ENCODE measurements at regions not wholly inside any gene's neighbourhood (a gene's known extent, or its start where the extent isn't known, plus 50 kb on each side); places are given as distances from the start of the nearest gene placed in this dataset.

- Histone ChIP-seq H3K4me2 (ENCODE audit: low read length) (no peak overlapping the region), H3K79me2 (ENCODE audit: low read length) (no peaks in the 10 kb centered on the region), H2AFZ (ENCODE audit: low read length) (no peak overlapping the region), H3K9me2 (replicated peaks; ENCODE audit: low read length) (no peaks in the 10 kb centered on the region), H3K27me3 (ENCODE audit: low read length) (peaks cover 71% of the 10 kb centered on the region), H3K27ac (ENCODE audit: low read length) (no peak overlapping the region), H3F3A (ENCODE audit: low read length, unreplicated experiment) (no peaks in the 10 kb centered on the region), H3K36me3 (ENCODE audit: low read depth, low read length) (no peaks in the 10 kb centered on the region), H3K4me1 (ENCODE audit: insufficient read depth, low read length) (no peaks in the 10 kb centered on the region), H4K20me1 (ENCODE audit: low read length) (no peaks in the 10 kb centered on the region), H3K9me3 (ENCODE audit: low read length) (no peaks in the 10 kb centered on the region), H3K4me3 (ENCODE audit: low read length) (no peak overlapping the region), H3K9ac (ENCODE audit: low read length) (no peak overlapping the region)
- BruUV-seq (replicated peaks) = no TSS peak
- intact Hi-C loops (cut with micrococcal nuclease) = no loop called here
- POLR2A ChIA-PET (ENCODE audit: unreplicated experiment) = no interaction called here
- no peak for DNase-seq
- TF ChIP-seq EZH2 (IDR thresholded peaks at IDR 0.05; ENCODE audit: low read length, unreplicated experiment) (no peak), EZH2phosphoT487 (IDR thresholded peaks at IDR 0.05; ENCODE audit: borderline replicate concordance, low read length) (no peak), CTCF (conservative IDR thresholded peaks at IDR 0.05; ENCODE audit: low read depth, low read length) (no peak)
- no peak for ATAC-seq
- CTCF ChIA-PET = no interaction called here
Observed at GRCh38 chr9:19618816-19619215, 170.0 kb downstream of the SLC24A2 start.

- H3K36me3 ChIP-seq (ENCODE audit: low read depth, low read length) = no peaks in the 10 kb centered on the region
- no peaks in the 10 kb centered on the region for H3K9me3 ChIP-seq (ENCODE audit: low read length)
- H3K27ac ChIP-seq (ENCODE audit: low read length) = no peak overlapping the region
- H3K4me2 ChIP-seq (ENCODE audit: low read length) = no peak overlapping the region
- intact Hi-C loops (cut with micrococcal nuclease) = no loop called here
- no peaks in the 10 kb centered on the region for H3F3A ChIP-seq (ENCODE audit: low read length, unreplicated experiment)
- H3K9me2 ChIP-seq (replicated peaks; ENCODE audit: low read length) = no peaks in the 10 kb centered on the region
- TF ChIP-seq EZH2phosphoT487 (IDR thresholded peaks at IDR 0.05; ENCODE audit: borderline replicate concordance, low read length) (no peak), EZH2 (IDR thresholded peaks at IDR 0.05; ENCODE audit: low read length, unreplicated experiment) (no peak), CTCF (conservative IDR thresholded peaks at IDR 0.05; ENCODE audit: low read depth, low read length) (no peak)
- no peaks in the 10 kb centered on the region for H3K79me2 ChIP-seq (ENCODE audit: low read length)
- H3K27me3 ChIP-seq (ENCODE audit: low read length) = peaks cover 54% of the 10 kb centered on the region
- BruUV-seq (replicated peaks) = no TSS peak
- no peak overlapping the region for H2AFZ ChIP-seq (ENCODE audit: low read length)
- ATAC-seq (no peak), DNase-seq (no peak)
- CTCF ChIA-PET = no interaction called here
- POLR2A ChIA-PET (ENCODE audit: unreplicated experiment) = no interaction called here
- H3K4me3 ChIP-seq (ENCODE audit: low read length) = no peak overlapping the region
- H4K20me1 ChIP-seq (ENCODE audit: low read length) = no peaks in the 10 kb centered on the region
- no peaks in the 10 kb centered on the region for H3K4me1 ChIP-seq (ENCODE audit: insufficient read depth, low read length)
- H3K9ac ChIP-seq (ENCODE audit: low read length) = no peak overlapping the region
Observed at GRCh38 chr9:19615036-19615624, 173.7 kb downstream of the SLC24A2 start.

- Histone ChIP-seq H3K36me3 (ENCODE audit: low read depth, low read length) (no peaks in the 10 kb centered on the region), H3K4me1 (ENCODE audit: insufficient read depth, low read length) (no peaks in the 10 kb centered on the region), H3K4me3 (ENCODE audit: low read length) (no peak overlapping the region), H4K20me1 (ENCODE audit: low read length) (no peaks in the 10 kb centered on the region), H3K27me3 (ENCODE audit: low read length) (peaks cover 47% of the 10 kb centered on the region), H3K79me2 (ENCODE audit: low read length) (no peaks in the 10 kb centered on the region), H3F3A (ENCODE audit: low read length, unreplicated experiment) (no peaks in the 10 kb centered on the region), H3K9ac (ENCODE audit: low read length) (no peak overlapping the region), H3K9me2 (replicated peaks; ENCODE audit: low read length) (no peaks in the 10 kb centered on the region), H3K9me3 (ENCODE audit: low read length) (no peaks in the 10 kb centered on the region), H3K27ac (ENCODE audit: low read length) (no peak overlapping the region), H2AFZ (ENCODE audit: low read length) (no peak overlapping the region), H3K4me2 (ENCODE audit: low read length) (no peak overlapping the region)
- no peak for TF ChIP-seq CTCF (conservative IDR thresholded peaks at IDR 0.05; ENCODE audit: low read depth, low read length)
- no peak for TF ChIP-seq EZH2 (IDR thresholded peaks at IDR 0.05; ENCODE audit: low read length, unreplicated experiment)
- no peak for TF ChIP-seq EZH2phosphoT487 (IDR thresholded peaks at IDR 0.05; ENCODE audit: borderline replicate concordance, low read length)
- CTCF ChIA-PET = no interaction called here
- POLR2A ChIA-PET (ENCODE audit: unreplicated experiment) = no interaction called here
- intact Hi-C loops (cut with micrococcal nuclease) = no loop called here
- BruUV-seq (replicated peaks) = no TSS peak
- ATAC-seq = no peak
- DNase-seq = no peak
Observed at GRCh38 chr9:19614294-19614693, 174.5 kb downstream of the SLC24A2 start.

Measured in PC-3 (cell line).